Muscle of leg (tissue), 3 donors: ENCODE measurements at regions not wholly inside any gene's neighbourhood (a gene's known extent, or its start where the extent isn't known, plus 50 kb on each side); places are given as distances from the start of the nearest gene placed in this dataset.

ENCODE experiments used
- DNase-seq: peaks from one replicate; pipeline ENCODE4 v3.0.0; 2013
- H3K27ac ChIP-seq: one replicate; pipeline ENCODE4 v1.5.1; 2013; ENCODE audit warnings: mild to moderate bottlenecking, low read length, control low read depth
- H3K27me3 ChIP-seq: one replicate; pipeline ENCODE4 v1.6.1; 2013; ENCODE audit warnings: low read length; ENCODE audit not compliant: control insufficient read depth, insufficient read depth
- H3K36me3 ChIP-seq: one replicate; pipeline ENCODE4 v1.6.1; 2013; ENCODE audit warnings: low read length; ENCODE audit not compliant: control insufficient read depth, insufficient read depth
- H3K4me1 ChIP-seq: one replicate; pipeline ENCODE4 v1.6.1; 2013; ENCODE audit warnings: low read length; ENCODE audit not compliant: control insufficient read depth, insufficient read depth
- H3K4me3 ChIP-seq: one replicate; pipeline ENCODE4 v1.5.1; 2013; ENCODE audit warnings: low read length, control low read depth
- H3K9me3 ChIP-seq: replicated peaks from 2 replicates; pipeline ENCODE4 v1.6.1; 2013; ENCODE audit warnings: low read depth, low read length; ENCODE audit not compliant: control insufficient read depth
- WGBS: methylation state at CpG from one replicate; pipeline ENCODE4 v1.1.5; 2013; ENCODE audit warnings: missing lambda C conversion rate; ENCODE audit not compliant: insufficient coverage; 5-methylcytosine and 5-hydroxymethylcytosine counted together

DNA sequence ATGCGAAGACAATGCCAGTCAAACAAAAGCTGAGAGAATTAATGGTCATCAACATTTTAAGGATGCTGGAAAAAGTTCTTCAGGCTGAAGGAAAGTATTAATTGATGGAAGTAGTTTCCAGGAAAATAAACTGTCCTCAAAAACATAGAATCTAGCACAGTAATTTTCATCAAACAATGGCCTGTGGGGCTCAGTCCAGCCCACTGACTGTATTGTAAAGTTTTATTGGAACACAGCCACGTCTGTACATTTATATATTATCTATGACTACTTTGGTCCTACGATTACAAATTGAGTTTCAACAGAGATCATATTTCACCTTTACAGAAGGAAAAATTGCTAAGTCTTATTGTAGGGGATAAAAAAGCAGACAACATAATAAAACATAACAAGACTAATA is 484.5 kb downstream of the KCNJ2 start:
- Histone ChIP-seq H3K4me3 (no peak overlapping the region), H3K36me3 (no peaks in the 10 kb centered on the region), H3K9me3 (no peaks in the 10 kb centered on the region), H3K27ac (peak overlapping the region; percentile 4), H3K4me1 (peaks cover 4% of the 10 kb centered on the region), H3K27me3 (no peaks in the 10 kb centered on the region)
- DNase-seq = no peak
- no CpG with 5 or more reads among the region's 3 CpGs for WGBS

- peak overlapping the region; percentile 58 for H3K27ac ChIP-seq
- peaks cover 4% of the 10 kb centered on the region for H3K4me1 ChIP-seq
- no peaks in the 10 kb centered on the region for H3K27me3 ChIP-seq
- WGBS = no CpG with 5 or more reads among the region's 3 CpGs
- no peaks in the 10 kb centered on the region for H3K36me3 ChIP-seq
- DNase-seq = peak; percentile 97
- no peak overlapping the region for H3K4me3 ChIP-seq
- no peaks in the 10 kb centered on the region for H3K9me3 ChIP-seq
These were observed 485.4 kb downstream of the KCNJ2 start for GRCh38 chr17:70654706-70655105.

GRCh38 chr17:70655176-70655958 is 486.0 kb downstream of the KCNJ2 start:
- peak; percentile 81 for DNase-seq

DNA sequence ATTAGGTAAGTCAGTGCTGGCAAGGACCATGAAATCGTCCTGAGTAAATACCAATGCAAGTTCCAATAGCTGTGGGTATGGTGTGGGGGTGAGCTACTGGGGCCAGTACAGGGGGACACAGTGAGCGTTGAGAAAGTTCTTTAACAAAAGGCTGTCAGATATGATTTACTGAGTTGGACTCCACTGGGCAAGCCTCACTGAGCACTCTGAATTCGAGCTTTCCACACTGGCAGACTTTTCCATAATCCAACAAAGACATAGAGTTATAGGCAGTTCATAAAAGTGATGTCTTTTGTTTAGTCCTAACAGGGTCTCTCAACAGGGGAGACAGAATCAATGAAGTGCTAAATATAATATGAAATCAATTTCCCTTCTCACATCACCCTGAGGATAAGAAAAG is 489.0 kb downstream of the KCNJ2 start:
- no peak for DNase-seq
- Histone ChIP-seq H3K4me1 (peaks cover 20% of the 10 kb centered on the region), H3K9me3 (no peaks in the 10 kb centered on the region)

More at GRCh38 chr17:70655176-70655958, 486.0 kb downstream of the KCNJ2 start:
- no CpG with 5 or more reads among the region's 2 CpGs for WGBS
- Histone ChIP-seq H3K9me3 (no peaks in the 10 kb centered on the region), H3K27ac (peak overlapping the region; percentile 58), H3K4me3 (no peak overlapping the region), H3K36me3 (no peaks in the 10 kb centered on the region), H3K4me1 (peaks cover 8% of the 10 kb centered on the region), H3K27me3 (no peaks in the 10 kb centered on the region)

DNA sequence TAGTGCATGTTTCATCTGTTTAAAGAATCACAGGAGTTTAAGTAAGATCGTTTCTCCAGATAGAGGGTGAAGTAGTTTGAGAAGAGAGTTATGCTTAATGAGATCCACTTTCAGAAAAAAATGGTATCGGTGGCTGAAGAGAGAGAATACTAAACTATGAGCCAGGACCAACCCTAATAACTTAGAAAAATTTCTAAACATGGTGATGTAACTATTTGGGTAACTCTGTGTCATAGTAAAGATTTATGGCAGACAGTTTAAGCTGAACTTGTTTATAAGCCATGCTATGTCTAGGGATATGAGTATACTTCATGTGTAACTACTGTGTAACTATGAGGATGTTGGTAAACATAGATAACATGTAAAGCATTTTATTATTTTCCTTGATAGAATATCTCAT is 489.5 kb downstream of the KCNJ2 start:
- no peak overlapping the region for H3K27ac ChIP-seq
- no peaks in the 10 kb centered on the region for H3K27me3 ChIP-seq
- no peaks in the 10 kb centered on the region for H3K36me3 ChIP-seq
- peak; percentile 37 for DNase-seq
- no peak overlapping the region for H3K4me3 ChIP-seq
- H3K9me3 ChIP-seq = no peaks in the 10 kb centered on the region
- WGBS = no CpG with 5 or more reads among the region's 2 CpGs
- H3K4me1 ChIP-seq = peaks cover 20% of the 10 kb centered on the region

More for the DNA sequence above, 489.0 kb downstream of the KCNJ2 start:
- no peaks in the 10 kb centered on the region for H3K36me3 ChIP-seq
- no peak overlapping the region for H3K27ac ChIP-seq
- 71% methylated on average over 2 of the region's 3 CpGs for WGBS
- no peak overlapping the region for H3K4me3 ChIP-seq
- no peaks in the 10 kb centered on the region for H3K27me3 ChIP-seq

DNA sequence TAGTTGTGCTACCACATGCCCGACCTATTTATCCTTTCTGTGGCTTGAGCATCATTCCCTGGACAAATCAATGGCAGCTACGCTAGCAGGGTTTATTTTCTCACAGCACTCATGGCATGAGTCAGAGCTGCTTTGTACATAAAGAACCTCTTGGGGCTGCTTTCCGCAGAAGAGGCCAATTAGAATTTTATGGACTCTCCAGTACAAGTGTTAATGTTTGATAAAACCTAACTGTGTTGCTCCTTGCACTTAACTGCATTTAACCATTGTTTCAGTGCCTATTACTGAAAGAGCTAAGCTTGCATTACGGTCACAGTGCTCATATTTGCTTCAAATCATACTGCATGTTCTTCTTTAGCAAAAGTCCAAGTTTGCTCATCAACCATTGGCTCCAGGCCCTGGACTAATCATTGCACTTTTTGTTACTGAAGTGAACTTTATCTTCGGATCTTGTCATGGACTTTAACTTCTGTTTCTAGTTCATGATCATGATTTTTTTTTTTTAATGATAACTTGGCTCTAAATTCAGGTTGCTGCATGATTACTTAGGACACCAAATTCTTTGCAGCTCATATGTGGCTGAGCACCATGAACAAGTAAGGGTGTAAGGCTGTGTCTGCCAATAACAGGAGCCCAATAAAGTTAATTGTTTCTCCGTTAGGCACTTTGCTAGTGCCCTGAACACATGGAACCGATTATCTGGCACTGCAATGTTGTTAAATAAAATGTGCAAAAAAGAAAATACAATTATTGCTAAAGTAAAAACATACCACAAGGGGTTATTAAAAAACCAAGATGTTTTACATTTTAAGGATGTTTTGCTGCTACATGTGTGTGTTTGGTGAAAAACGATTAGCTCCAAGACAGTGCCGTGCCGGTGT is 492.2 kb downstream of the KCNJ2 start:
- peak; percentile 67 for DNase-seq
- 40% methylated on average over 2 of the region's 10 CpGs for WGBS
- no peaks in the 10 kb centered on the region for H3K36me3 ChIP-seq

GRCh38 chr17:70668276-70668937 is 499.1 kb downstream of the KCNJ2 start:
- DNase-seq = no peak
- H3K36me3 ChIP-seq = no peaks in the 10 kb centered on the region
- H3K4me3 ChIP-seq = no peak overlapping the region
- 81% methylated on average over 9 of the region's 10 CpGs for WGBS
- H3K9me3 ChIP-seq = no peaks in the 10 kb centered on the region
- no peaks in the 10 kb centered on the region for H3K4me1 ChIP-seq
- no peaks in the 10 kb centered on the region for H3K27me3 ChIP-seq
- no peak overlapping the region for H3K27ac ChIP-seq

More for the DNA sequence above, 492.2 kb downstream of the KCNJ2 start:
- Histone ChIP-seq H3K27ac (peak overlapping the region; percentile 29), H3K4me3 (no peak overlapping the region), H3K27me3 (no peaks in the 10 kb centered on the region), H3K9me3 (no peaks in the 10 kb centered on the region), H3K4me1 (peaks cover 16% of the 10 kb centered on the region)

GRCh38 chr17:70668938-70669778 is 499.8 kb downstream of the KCNJ2 start:
- H3K36me3 ChIP-seq = no peaks in the 10 kb centered on the region
- WGBS = 89% methylated on average over 11 of the region's 13 CpGs
- H3K27me3 ChIP-seq = no peaks in the 10 kb centered on the region
- no peaks in the 10 kb centered on the region for H3K4me1 ChIP-seq
- no peak overlapping the region for H3K27ac ChIP-seq
- no peak overlapping the region for H3K4me3 ChIP-seq
- no peak for DNase-seq
- no peaks in the 10 kb centered on the region for H3K9me3 ChIP-seq

- WGBS = no CpG with 5 or more reads among the region's 2 CpGs
- H3K27me3 ChIP-seq = no peaks in the 10 kb centered on the region
These were observed 504.7 kb downstream of the KCNJ2 start for GRCh38 chr17:70674061-70674460.

More at GRCh38 chr17:70674061-70674460, 504.7 kb downstream of the KCNJ2 start:
- Histone ChIP-seq H3K36me3 (no peaks in the 10 kb centered on the region), H3K27ac (no peak overlapping the region), H3K9me3 (no peaks in the 10 kb centered on the region), H3K4me3 (no peak overlapping the region), H3K4me1 (no peaks in the 10 kb centered on the region)
- DNase-seq = no peak
